Sigmoid colon (tissue), 4 donors: ENCODE measurements at regions not wholly inside any gene's neighbourhood (a gene's known extent, or its start where the extent isn't known, plus 50 kb on each side); places are given as distances from the start of the nearest gene placed in this dataset.

Experiments used
- CTCF ChIP-seq, 4 experiments: fragments of 450-650 bp in 3 of 4; fragments of 200-600 bp in 1 of 4; IDR thresholded peaks; one replicate each; pipeline ENCODE4 v1.5.1; 2016 to 2019; ENCODE audit warnings: antibody characterized with exemption in 4 of 4, mild to moderate bottlenecking in 3 of 4, moderate library complexity in 2 of 4
- POLR2A ChIP-seq, 2 donors: fragments of 450-650 bp; IDR thresholded peaks; one replicate each; pipeline ENCODE4 v1.6.1; 2016; ENCODE audit warnings: antibody characterized with exemption in 2 of 2, mild to moderate bottlenecking in 2 of 2, moderate library complexity in 2 of 2
- POLR2AphosphoS5 ChIP-seq, 4 donors: sonication (generic); formaldehyde crosslinking; IDR thresholded peaks; one replicate each; pipeline ENCODE4 v1.6.1; 2017; ENCODE audit warnings: antibody characterized with exemption in 4 of 4

- TF ChIP-seq CTCF (IDR thresholded peaks at IDR 0.05) (no peak), POLR2AphosphoS5 (IDR thresholded peaks at IDR 0.05) (no peak), POLR2A (IDR thresholded peaks at IDR 0.05) (no peak)
These were observed 104.4 kb upstream of the GNG12 start for GRCh38 chr1:67937651-67938050.
